Stimulated activated CD8-positive, alpha-beta memory T cell treated with anti-CD3 and anti-CD28 coated beads, Interleukin-15, amount 100 ng/mL, for 1 hour (primary cell): ENCODE measurements at regions not wholly inside any gene's neighbourhood (a gene's known extent, or its start where the extent isn't known, plus 50 kb on each side); places are given as distances from the start of the nearest gene placed in this dataset.
A peak's percentile ranks its signal among the peaks of the same experiment; 100 is the strongest.

Experiments used
- DNase-seq: peaks from one replicate; pipeline ENCODE4 v3.0.0-alpha.2; 2020; ENCODE audit warnings: low read depth

DNA sequence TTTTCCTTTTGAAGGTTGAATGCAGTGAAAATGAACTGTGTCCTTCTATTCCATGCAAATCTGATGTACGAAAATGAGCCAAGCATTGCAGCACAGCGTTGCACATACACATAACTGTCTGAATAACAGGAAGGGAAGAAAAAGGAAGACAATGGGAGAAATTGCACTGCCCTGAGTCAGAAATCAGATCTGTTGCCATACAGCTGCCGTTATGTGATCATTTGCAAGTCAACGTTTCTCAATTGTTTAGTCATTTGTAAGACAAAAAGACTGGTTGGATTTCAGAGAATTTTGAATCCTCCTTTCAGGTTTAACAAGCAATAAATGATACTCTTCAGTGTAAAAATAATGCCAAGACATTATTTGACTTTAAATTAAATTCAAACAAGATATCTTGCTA is 284.1 kb downstream of the DSEL start:
- no peak for DNase-seq

GRCh38 chr18:67222887-67223286 is 293.6 kb downstream of the DSEL start:
- no peak for DNase-seq

GRCh38 chr18:67219821-67220220 is 296.7 kb downstream of the DSEL start:
- DNase-seq: no peak

- DNase-seq: no peak
These were observed 298.0 kb downstream of the DSEL start for GRCh38 chr18:67218556-67218955.

DNA sequence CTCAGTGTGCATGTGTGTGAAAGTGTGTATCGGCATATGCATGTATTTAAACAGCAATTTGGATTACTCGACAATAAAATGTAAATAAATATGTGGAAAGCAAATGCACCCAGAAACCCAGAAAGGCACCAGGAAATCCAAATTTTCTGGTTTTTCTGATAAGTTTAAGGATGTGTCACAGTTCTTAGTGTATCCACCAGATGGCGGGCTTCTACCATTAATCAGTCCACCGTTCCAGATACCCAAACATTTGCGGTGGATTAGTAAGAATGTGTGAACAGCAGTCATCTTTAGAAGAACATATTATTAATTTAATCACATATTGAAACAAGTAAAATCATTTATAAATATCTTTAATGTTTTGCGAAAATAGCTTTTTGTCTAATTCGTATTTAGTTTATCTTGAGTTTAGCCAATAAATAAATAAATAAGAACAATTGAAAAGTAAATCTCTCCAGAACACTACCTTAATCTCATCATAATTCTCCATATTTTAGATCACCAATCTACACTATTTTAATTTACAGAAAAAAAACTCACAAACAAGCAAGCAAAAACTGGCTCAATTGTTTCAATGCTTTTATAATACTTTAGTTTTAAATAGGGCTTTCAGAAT is 298.9 kb downstream of the DSEL start:
- DNase-seq: peak; percentile 24

DNA sequence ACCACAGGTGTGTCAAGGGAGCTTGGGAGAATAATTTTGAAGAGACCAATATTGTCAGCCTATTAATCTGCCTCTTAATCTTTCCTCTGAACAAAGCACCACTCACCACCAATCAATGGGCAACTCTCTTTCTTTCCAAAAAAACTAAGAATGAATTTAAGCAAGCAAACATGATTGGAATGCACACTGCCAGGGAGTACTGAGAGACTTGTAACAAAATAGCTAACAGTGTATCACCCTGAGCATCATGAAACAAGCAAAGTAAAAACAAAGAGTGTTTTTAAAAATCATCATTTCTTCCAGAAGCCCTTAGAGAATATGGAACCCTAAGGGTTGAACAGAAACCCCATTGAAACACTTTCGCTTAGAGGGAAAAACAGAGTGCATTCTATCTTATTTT is 299.7 kb downstream of the DSEL start:
- no peak for DNase-seq

DNA sequence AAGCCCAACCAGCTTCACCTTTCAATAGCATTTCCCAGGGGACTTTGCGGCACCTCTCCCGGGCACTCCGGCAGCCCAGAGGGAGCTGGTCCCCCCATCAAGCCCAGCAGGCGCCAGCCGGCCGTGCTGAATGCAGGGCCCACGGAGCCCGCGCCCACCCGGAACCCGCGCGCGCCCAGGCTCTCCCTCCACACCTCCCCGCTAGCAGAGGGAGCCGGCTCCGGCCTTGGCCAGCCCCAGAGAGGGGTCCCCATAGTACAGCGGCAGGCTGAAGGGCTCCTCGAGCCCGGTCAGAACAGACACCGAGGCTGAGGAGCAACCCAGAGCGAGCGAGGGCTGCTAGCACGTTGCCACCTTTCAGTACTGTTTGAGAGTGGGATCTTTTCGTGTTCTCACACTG is 300.8 kb downstream of the DSEL start:
- no peak for DNase-seq

DNA sequence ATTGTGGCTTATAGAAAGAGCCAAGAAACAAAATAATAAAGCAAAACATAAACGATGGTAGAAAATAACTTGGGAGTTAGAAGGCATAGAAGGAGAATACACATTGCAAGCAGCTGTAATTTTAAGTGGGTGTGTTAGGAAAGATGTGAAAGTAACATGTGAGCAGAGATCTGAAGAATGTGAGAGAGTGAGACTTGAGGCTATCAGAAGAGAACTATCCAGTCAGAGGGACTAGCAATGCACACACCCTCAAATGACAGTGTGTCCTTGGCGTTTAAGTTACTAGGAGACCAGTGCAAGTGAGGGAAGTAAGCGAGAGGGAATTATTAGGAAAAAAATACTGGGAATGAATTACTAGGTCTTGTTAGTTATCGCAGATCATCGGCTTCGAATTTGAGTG is 304.9 kb downstream of the DSEL start:
- no peak for DNase-seq

- DNase-seq: no peak
These were observed 315.9 kb downstream of the DSEL start for GRCh38 chr18:67200665-67201064.

- DNase-seq: no peak
These were observed 316.4 kb downstream of the DSEL start for GRCh38 chr18:67199993-67200617.

DNA sequence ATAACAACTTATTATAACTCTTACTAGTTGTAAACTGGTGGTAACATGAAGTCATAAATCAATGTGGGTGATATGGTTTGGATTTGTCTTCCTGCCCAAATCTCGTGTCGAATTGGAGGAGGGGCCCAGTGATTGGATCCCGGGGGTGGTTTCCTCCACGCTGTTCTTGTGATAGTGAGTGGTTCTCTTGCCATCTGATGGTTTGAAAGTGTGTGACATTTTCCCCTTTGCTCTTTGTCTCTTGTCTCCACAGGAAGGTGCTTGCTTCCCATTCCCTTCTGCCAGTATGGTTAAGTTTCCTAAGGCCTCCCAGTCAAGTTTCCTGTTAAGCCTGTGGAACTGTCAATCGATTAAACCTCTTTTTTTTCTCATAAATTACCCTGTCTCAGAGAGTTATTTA is 321.6 kb downstream of the DSEL start:
- no peak for DNase-seq

DNA sequence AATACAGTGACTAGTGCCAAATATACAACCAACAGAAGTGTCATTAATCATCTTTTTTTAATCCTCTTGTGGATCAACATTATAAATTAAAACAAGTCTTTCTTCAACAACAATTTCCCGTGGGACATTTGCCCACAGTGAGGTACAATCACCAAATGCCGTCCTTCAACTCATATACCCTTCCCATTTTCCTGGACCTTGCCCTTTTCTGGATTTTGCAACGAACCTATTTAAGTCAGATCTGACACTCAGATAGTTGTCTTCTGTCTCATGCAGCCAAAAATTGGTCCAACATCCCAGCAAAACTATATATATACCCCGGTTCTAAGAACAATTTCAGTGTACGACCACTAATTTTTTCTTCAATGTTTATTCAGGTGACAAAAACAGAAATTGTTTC is 324.0 kb downstream of the DSEL start:
- DNase-seq: no peak

- no peak for DNase-seq
These were observed 333.1 kb downstream of the DSEL start for GRCh38 chr18:67183398-67183797.

DNA sequence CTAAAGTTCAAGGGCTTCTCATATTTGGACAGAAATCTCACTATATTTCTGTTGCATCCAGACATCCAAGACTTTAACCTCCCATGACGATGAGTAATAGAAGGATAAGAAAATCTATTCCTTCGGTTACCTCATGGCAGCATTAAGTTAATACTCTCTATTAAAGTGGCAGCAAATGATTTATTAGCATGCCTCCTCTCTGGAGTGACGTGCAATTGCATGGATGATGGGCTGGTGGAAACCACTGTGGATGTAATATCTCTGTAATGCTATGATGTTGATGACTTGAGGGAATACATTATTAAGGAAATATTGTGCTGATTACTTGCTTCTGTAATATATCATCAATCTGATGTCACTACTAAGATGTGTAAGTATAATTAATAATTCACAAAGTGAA is 336.8 kb downstream of the DSEL start:
- no peak for DNase-seq

DNA sequence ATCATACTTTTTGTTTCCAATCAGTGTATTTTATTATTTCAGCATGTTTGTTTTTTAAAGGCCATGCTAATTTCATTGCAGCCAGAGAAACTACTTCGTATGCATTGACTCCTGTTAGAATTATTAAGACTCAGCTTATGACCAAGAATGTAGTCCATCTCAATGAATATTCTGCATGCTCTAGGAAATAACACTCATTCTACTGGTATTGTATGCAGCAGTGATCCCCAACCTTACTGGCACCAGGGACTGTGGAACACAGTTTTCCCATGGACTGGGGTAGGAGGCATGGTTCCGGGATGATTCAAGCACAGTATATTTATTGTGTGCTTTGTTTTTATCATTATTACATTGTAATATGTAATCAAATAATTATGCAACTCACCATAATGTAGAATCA is 356.9 kb downstream of the DSEL start:
- DNase-seq: no peak

GRCh38 chr18:67154979-67155378 is 361.5 kb downstream of the DSEL start:
- DNase-seq: no peak

DNA sequence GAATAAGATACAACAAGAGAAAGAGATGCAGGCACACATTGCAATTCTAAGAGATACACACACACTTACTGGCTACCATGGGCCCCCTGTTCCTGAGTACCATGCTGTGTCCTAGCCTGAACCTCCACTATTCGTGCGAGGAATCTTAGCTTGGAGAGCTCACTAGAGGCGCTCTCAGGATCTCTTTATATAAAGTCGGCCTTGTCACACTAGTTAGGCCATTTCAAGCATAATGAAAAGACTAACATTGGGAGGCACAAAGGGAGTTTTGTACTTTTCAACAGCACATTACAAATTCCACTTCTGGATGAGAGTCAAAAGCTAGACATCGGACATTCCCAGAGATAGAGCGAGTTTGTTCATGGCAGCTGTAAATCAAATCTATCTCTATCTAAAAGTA is 365.2 kb downstream of the DSEL start:
- DNase-seq: no peak

GRCh38 chr18:67145586-67146292 is 370.8 kb downstream of the DSEL start:
- no peak for DNase-seq

DNA sequence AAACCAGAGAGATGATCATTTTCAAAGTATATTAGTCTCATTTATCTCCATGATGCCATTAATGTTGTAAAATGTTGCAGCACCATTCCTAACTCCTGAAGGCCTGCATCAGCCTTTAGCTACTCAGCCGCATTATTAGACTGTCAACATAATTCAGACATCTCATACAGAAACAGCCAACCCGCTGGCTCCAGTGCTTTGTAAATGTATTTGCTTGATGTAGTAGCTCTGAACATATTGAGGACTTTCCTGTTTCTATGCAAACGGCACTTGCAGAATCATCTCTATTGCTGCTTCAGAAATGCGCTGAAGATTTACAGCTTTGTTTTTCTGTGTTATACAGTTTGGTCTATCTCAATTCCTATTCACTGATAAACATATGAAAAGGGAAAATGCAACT is 372.2 kb downstream of the DSEL start:
- DNase-seq: no peak

- no peak for DNase-seq
These were observed 373.5 kb downstream of the DSEL start for GRCh38 chr18:67143028-67143427.

DNA sequence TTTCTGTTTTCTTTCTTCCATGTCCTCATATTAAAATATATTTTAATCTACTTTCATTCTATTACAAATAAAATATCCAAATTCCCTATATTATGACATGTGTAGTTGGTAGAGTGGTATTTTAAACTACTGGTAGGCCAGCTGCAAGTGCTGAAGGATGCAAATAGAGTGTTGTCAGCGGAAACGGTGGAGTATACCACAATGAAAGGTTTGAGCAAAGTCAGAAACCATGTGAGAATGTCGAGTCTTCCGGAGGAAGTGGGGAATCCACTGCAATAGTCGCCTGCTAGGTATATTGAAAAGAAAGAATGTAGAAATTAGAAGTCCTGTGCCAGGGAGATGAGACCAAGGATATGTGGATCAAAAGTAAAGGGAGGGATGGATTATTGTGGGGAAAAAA is 373.9 kb downstream of the DSEL start:
- no peak for DNase-seq

DNA sequence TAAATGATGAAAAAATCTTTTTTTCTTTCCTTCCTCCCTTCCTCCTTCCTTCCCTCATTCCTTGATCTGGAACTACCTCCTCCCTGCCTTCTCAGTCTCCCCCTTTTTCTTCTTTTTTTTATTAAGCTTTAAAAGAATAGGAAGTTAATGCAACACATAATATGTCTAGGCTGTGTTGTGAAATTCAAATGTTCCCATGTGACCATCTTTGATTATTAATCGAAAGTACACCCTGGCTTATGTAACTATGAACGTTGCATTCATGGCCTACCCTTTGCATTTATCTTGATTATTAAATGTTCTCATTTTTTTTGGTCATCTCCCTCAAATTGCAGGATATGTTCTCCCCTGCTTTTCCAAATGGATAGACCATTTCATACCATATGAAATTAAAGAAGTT is 376.0 kb downstream of the DSEL start:
- no peak for DNase-seq

DNA sequence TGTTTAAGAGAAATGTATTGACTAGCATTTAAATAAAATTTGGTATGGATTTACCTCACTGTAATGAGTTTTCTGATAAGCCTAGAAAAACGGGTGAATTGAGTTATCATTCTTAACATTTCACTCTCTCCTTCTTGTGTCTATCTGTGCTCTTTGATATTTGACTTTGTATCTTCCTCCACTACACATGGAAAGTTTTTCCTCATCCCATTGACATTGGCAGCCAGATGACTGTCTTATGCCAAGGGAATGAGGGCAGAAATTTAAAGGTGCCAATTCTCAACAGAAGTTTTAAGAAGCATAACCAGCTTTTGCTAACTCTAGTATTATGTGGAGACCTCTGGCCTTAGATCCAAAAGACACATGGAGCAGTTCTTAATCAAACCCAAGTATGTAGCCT is 376.6 kb downstream of the DSEL start:
- DNase-seq: no peak

DNA sequence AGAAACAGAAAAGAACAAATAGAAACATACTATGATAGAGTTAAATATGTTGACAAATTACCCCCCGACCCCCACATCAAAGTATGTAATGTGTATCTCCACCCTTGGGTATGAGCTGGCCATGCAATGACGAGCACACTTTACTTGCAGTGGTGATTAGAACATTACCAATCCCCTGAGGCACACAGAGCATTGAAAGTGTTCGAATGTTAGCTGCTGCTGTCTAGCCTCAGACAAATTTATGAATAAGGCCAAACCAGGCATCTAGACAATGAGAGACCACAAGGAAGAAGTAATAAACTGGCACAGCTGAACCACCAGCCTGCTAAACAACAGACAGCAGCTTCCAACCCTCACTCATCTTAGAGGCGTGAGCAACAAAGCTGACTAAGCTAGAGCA is 380.5 kb downstream of the DSEL start:
- no peak for DNase-seq
